ENCODE measurements at regions not wholly inside any gene's neighbourhood (a gene's known extent, or its start where the extent isn't known, plus 50 kb on each side); places are given as distances from the start of the nearest gene placed in this dataset.

DNA sequence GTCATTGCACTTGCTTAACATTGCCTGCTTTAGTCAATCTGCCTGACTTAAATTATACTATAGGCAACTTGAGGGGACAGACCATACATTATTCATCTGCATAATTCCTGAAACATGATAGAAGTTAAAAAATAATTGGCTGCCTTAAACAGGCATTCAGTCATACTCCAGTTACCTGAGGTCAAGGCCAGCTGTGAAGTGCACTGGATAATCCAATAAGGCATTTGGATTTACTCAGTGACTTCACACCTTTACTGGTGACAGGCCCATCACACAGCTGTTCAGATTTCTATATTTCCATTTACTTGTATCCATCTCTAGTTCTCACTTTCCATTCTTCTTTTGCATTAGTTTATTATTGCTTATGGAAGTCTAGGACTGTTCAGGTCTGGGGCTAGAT lies 2341.6 kb downstream of the PCDH7 start:
- Histone ChIP-seq H3K27ac (ENCODE audit: low read length, poor library complexity, severe bottlenecking) (no peak overlapping the region), H3K79me1 (replicated peaks; ENCODE audit: low read length, poor library complexity, severe bottlenecking) (no peaks in the 10 kb centered on the region), H3K23ac (ENCODE audit: low read length in 2 of 2) (no peak overlapping the region), H3K4me3 (ENCODE audit: insufficient read depth in 1 of 2, low read depth in 1 of 2, low read length in 2 of 2) (no peak overlapping the region), H2BK120ac (ENCODE audit: low read depth, low read length) (no peak overlapping the region), H4K8ac (ENCODE audit: low read length) (no peak overlapping the region), H3K9me3 (ENCODE audit: control insufficient read depth, low read length) (no peaks in the 10 kb centered on the region), H2BK15ac (ENCODE audit: low read depth, poor library complexity, severe bottlenecking) (no peak overlapping the region), H3K36me3 (ENCODE audit: control insufficient read depth in 1 of 2, insufficient read depth in 2 of 2, low read depth in 1 of 2, low read length in 2 of 2) (no peaks in the 10 kb centered on the region), H2AFZ (ENCODE audit: low read depth, low read length) (no peak overlapping the region), H3K4me2 (ENCODE audit: low read length, poor library complexity, severe bottlenecking) (no peak overlapping the region), H2BK5ac (ENCODE audit: low read depth, low read length, poor library complexity, severe bottlenecking) (no peak overlapping the region), H3K4me1 (ENCODE audit: control insufficient read depth, insufficient read depth, low read depth, low read length) (no peaks in the 10 kb centered on the region), H2AK5ac (ENCODE audit: low read length, severe bottlenecking) (no peak overlapping the region), H3K14ac (ENCODE audit: low read length in 2 of 2) (no peak overlapping the region), H3K27me3 (ENCODE audit: control insufficient read depth in 1 of 2, insufficient read depth in 1 of 2, low read length in 2 of 2) (no peaks in the 10 kb centered on the region), H2BK12ac (ENCODE audit: low read length in 2 of 2) (no peak overlapping the region), H3K9ac (ENCODE audit: low read length) (no peak overlapping the region), H3K4ac (ENCODE audit: low read depth in 1 of 2, low read length in 2 of 2) (no peak overlapping the region), H4K91ac (ENCODE audit: low read length) (no peak overlapping the region), H3K18ac (ENCODE audit: low read depth in 1 of 2, low read length in 2 of 2) (no peak overlapping the region)
- DNase-seq = no peak

DNA sequence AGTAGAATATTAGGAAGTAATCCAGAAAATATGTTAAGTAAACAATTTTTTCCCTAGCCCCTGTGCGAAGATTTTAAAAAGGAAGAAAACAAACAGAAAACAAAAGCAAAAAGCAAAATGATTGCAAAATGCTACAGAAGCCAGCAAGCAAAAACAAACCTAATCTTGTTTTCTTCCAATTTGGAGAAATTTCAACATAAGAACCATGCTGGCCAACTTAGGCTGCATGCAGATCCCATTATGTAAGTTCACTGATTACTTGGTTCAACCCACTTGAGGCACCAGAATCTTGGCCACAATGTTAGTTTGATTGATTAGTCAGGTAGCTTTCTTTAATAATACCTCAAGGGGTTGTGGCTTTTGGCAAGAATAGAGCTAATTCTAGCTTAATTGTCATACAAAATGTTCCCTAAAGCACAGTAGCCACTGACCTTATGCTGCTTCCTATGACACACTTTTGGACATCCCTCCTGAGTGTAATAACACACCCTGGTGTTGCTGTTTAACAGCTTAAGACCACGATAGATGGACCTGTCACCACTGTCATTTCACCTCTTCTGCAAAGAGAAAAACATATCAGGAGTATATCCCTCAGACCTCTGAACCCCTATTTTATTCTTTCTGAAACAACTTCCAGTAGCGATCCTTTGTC lies 2342.1 kb downstream of the PCDH7 start:
- Histone ChIP-seq H2BK15ac (ENCODE audit: low read depth, poor library complexity, severe bottlenecking) (no peak overlapping the region), H3K4me3 (ENCODE audit: insufficient read depth in 1 of 2, low read depth in 1 of 2, low read length in 2 of 2) (no peak overlapping the region), H2AFZ (ENCODE audit: low read depth, low read length) (no peak overlapping the region), H2BK120ac (ENCODE audit: low read depth, low read length) (no peak overlapping the region), H3K9ac (ENCODE audit: low read length) (no peak overlapping the region), H3K4me1 (ENCODE audit: control insufficient read depth, insufficient read depth, low read depth, low read length) (no peaks in the 10 kb centered on the region), H3K4me2 (ENCODE audit: low read length, poor library complexity, severe bottlenecking) (no peak overlapping the region), H4K8ac (ENCODE audit: low read length) (no peak overlapping the region), H3K27ac (ENCODE audit: low read length, poor library complexity, severe bottlenecking) (no peak overlapping the region), H2AK5ac (ENCODE audit: low read length, severe bottlenecking) (peak overlapping the region; percentile 6), H3K9me3 (ENCODE audit: control insufficient read depth, low read length) (no peaks in the 10 kb centered on the region), H3K14ac (ENCODE audit: low read length in 2 of 2) (no peak overlapping the region), H3K36me3 (ENCODE audit: control insufficient read depth in 1 of 2, insufficient read depth in 2 of 2, low read depth in 1 of 2, low read length in 2 of 2) (no peaks in the 10 kb centered on the region), H3K79me1 (replicated peaks; ENCODE audit: low read length, poor library complexity, severe bottlenecking) (no peaks in the 10 kb centered on the region), H3K27me3 (ENCODE audit: control insufficient read depth in 1 of 2, insufficient read depth in 1 of 2, low read length in 2 of 2) (no peaks in the 10 kb centered on the region), H3K4ac (ENCODE audit: low read depth in 1 of 2, low read length in 2 of 2) (no peak overlapping the region), H4K91ac (ENCODE audit: low read length) (no peak overlapping the region), H2BK12ac (ENCODE audit: low read length in 2 of 2) (no peak overlapping the region), H2BK5ac (ENCODE audit: low read depth, low read length, poor library complexity, severe bottlenecking) (no peak overlapping the region), H3K18ac (ENCODE audit: low read depth in 1 of 2, low read length in 2 of 2) (no peak overlapping the region), H3K23ac (ENCODE audit: low read length in 2 of 2) (no peak overlapping the region)
- no peak for DNase-seq
- WGBS = 91% methylated on average over 3 of the region's 3 CpGs

DNA sequence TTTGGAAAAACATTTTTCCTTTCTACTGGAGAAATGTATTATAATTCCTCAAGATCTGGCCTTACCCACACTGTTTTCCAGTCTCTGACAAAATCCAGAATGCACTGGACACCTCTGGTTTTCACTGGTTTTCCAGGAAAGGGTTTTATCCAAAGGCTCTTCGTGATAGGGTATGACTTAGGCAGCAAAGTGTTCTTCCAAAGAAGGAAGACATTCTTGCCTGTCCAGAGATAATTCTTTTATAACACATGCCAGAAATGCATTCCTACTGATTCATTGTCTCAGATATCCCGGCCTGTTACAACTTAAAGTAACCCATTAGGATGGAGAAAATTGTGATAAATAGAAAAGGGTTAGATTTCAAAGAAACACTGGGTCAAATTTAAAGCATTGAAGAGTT lies 2343.1 kb downstream of the PCDH7 start:
- Histone ChIP-seq H3K9ac (ENCODE audit: low read length) (no peak overlapping the region), H3K18ac (ENCODE audit: low read depth in 1 of 2, low read length in 2 of 2) (no peak overlapping the region)

DNA sequence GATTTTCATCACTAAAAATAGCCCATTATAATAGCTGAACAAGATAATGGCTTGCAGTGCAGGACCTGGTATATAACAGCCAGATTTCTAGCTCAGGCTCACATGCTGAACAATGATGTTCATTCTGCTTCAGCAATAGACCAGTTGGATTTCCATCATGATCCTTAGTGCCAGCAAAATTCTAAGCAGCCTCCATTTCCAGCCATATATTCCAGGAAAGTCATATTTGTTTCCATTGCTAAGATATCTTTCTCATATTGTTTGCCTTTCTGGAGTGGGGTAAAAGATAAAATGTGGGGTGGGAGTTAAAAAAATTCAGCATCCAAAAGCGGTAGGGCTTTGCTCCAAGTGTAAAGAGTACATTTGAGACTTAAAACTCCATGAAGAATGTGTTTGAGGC lies 2344.1 kb downstream of the PCDH7 start:
- Histone ChIP-seq H2BK12ac (ENCODE audit: low read length in 2 of 2) (no peak overlapping the region), H3K18ac (ENCODE audit: low read depth in 1 of 2, low read length in 2 of 2) (no peak overlapping the region), H3K27me3 (ENCODE audit: control insufficient read depth in 1 of 2, insufficient read depth in 1 of 2, low read length in 2 of 2) (no peaks in the 10 kb centered on the region), H3K23ac (ENCODE audit: low read length in 2 of 2) (no peak overlapping the region), H2BK5ac (ENCODE audit: low read depth, low read length, poor library complexity, severe bottlenecking) (no peak overlapping the region), H3K4me2 (ENCODE audit: low read length, poor library complexity, severe bottlenecking) (no peak overlapping the region), H3K4me3 (ENCODE audit: insufficient read depth in 1 of 2, low read depth in 1 of 2, low read length in 2 of 2) (no peak overlapping the region), H4K91ac (ENCODE audit: low read length) (no peak overlapping the region), H2AFZ (ENCODE audit: low read depth, low read length) (no peak overlapping the region), H3K9me3 (ENCODE audit: control insufficient read depth, low read length) (peaks cover 6% of the 10 kb centered on the region), H3K36me3 (ENCODE audit: control insufficient read depth in 1 of 2, insufficient read depth in 2 of 2, low read depth in 1 of 2, low read length in 2 of 2) (no peaks in the 10 kb centered on the region), H2BK120ac (ENCODE audit: low read depth, low read length) (no peak overlapping the region), H3K27ac (ENCODE audit: low read length, poor library complexity, severe bottlenecking) (no peak overlapping the region), H3K9ac (ENCODE audit: low read length) (no peak overlapping the region), H2BK15ac (ENCODE audit: low read depth, poor library complexity, severe bottlenecking) (no peak overlapping the region), H2AK5ac (ENCODE audit: low read length, severe bottlenecking) (no peak overlapping the region), H3K14ac (ENCODE audit: low read length in 2 of 2) (no peak overlapping the region), H3K4me1 (ENCODE audit: control insufficient read depth, insufficient read depth, low read depth, low read length) (no peaks in the 10 kb centered on the region), H3K79me1 (replicated peaks; ENCODE audit: low read length, poor library complexity, severe bottlenecking) (no peaks in the 10 kb centered on the region), H4K8ac (ENCODE audit: low read length) (no peak overlapping the region), H3K4ac (ENCODE audit: low read depth in 1 of 2, low read length in 2 of 2) (no peak overlapping the region)
- WGBS = no CpG with 5 or more reads among the region's 1 CpG
- DNase-seq = no peak

More for the DNA sequence above, 2343.1 kb downstream of the PCDH7 start:
- H2AFZ ChIP-seq (ENCODE audit: low read depth, low read length) = no peak overlapping the region
- peak overlapping the region; percentile 57 for H3K27ac ChIP-seq (ENCODE audit: low read length, poor library complexity, severe bottlenecking)
- H4K8ac ChIP-seq (ENCODE audit: low read length) = no peak overlapping the region
- H2BK5ac ChIP-seq (ENCODE audit: low read depth, low read length, poor library complexity, severe bottlenecking) = no peak overlapping the region
- H2AK5ac ChIP-seq (ENCODE audit: low read length, severe bottlenecking) = no peak overlapping the region
- peak; percentile 65 for DNase-seq
- H3K4me1 ChIP-seq (ENCODE audit: control insufficient read depth, insufficient read depth, low read depth, low read length) = no peaks in the 10 kb centered on the region
- no peaks in the 10 kb centered on the region for H3K9me3 ChIP-seq (ENCODE audit: control insufficient read depth, low read length)
- no peak overlapping the region for H4K91ac ChIP-seq (ENCODE audit: low read length)
- no peaks in the 10 kb centered on the region for H3K27me3 ChIP-seq (ENCODE audit: control insufficient read depth in 1 of 2, insufficient read depth in 1 of 2, low read length in 2 of 2)
- H3K4me2 ChIP-seq (ENCODE audit: low read length, poor library complexity, severe bottlenecking) = no peak overlapping the region
- H3K4ac ChIP-seq (ENCODE audit: low read depth in 1 of 2, low read length in 2 of 2) = no peak overlapping the region
- H3K4me3 ChIP-seq (ENCODE audit: insufficient read depth in 1 of 2, low read depth in 1 of 2, low read length in 2 of 2) = no peak overlapping the region
- no peaks in the 10 kb centered on the region for H3K36me3 ChIP-seq (ENCODE audit: control insufficient read depth in 1 of 2, insufficient read depth in 2 of 2, low read depth in 1 of 2, low read length in 2 of 2)
- H2BK120ac ChIP-seq (ENCODE audit: low read depth, low read length) = no peak overlapping the region
- H2BK15ac ChIP-seq (ENCODE audit: low read depth, poor library complexity, severe bottlenecking) = no peak overlapping the region
- no peak overlapping the region for H2BK12ac ChIP-seq (ENCODE audit: low read length in 2 of 2)
- no CpG with 5 or more reads among the region's 2 CpGs for WGBS
- no peaks in the 10 kb centered on the region for H3K79me1 ChIP-seq (replicated peaks; ENCODE audit: low read length, poor library complexity, severe bottlenecking)
- no peak overlapping the region for H3K14ac ChIP-seq (ENCODE audit: low read length in 2 of 2)
- H3K23ac ChIP-seq (ENCODE audit: low read length in 2 of 2) = no peak overlapping the region
